B cell (primary cell): ENCODE measurements at regions not wholly inside any gene's neighbourhood (a gene's known extent, or its start where the extent isn't known, plus 50 kb on each side); places are given as distances from the start of the nearest gene placed in this dataset.

ENCODE experiments used
- ATAC-seq: fragments of 200-7000 bp; cut with Tn5 transposase; one replicate; pipeline ENCODE4 v1.10.0; 2021; ENCODE audit warnings: low read depth, mild to moderate bottlenecking, moderate number of reproducible peaks, moderate library complexity
- CTCF ChIA-PET: fragments of 350-600 bp; sonication (Branson Sonifier 250); formaldehyde crosslinking; loops from one replicate; lab custom pipeline; 2021; ENCODE audit warnings: antibody characterized with exemption, inconsistent platforms; lab: Charles Lee
- POLR2A ChIA-PET: fragments of 350-600 bp; sonication (Branson Sonifier 250); formaldehyde crosslinking; loops from one replicate; lab custom pipeline; 2021; ENCODE audit warnings: antibody characterized with exemption; lab: Charles Lee
- DNase-seq: peaks from one replicate; pipeline ENCODE4 v3.0.0; 2013
- H2AFZ ChIP-seq: 2 replicates; pipeline ENCODE4 v1.6.1; 2012; ENCODE audit warnings: mild to moderate bottlenecking, low read depth, low read length; ENCODE audit not compliant: insufficient read depth, poor library complexity, severe bottlenecking
- H3K27ac ChIP-seq, 2 donors: 1 replicate in 1 of 2; 2 replicates in 1 of 2; pipeline ENCODE4 v1.5.1; 2012 to 2013; ENCODE audit warnings: low read length in 2 of 2, mild to moderate bottlenecking in 2 of 2, moderate library complexity in 1 of 2
- H3K27me3 ChIP-seq, 4 experiments: fragments of 200-600 bp in 1 of 4; sonication (generic) in 1 of 4; replicated peaks in 1 of 4; 1 replicate in 2 of 4; 2 replicates in 2 of 4; pipeline versions ENCODE4 v1.6.1 to v1.7.0; 2013 to 2016; ENCODE audit warnings: low read length in 3 of 4, mild to moderate bottlenecking in 2 of 4, mixed read lengths in 1 of 4, moderate library complexity in 1 of 4; ENCODE audit not compliant: insufficient read depth in 4 of 4, control insufficient read depth in 3 of 4; ENCODE audit errors: control extremely low read depth in 1 of 4
- H3K36me3 ChIP-seq, 2 experiments: replicated peaks in 1 of 2; 1 replicate in 1 of 2; 2 replicates in 1 of 2; pipeline versions ENCODE4 v1.6.1 to v1.7.1; 2013; ENCODE audit warnings: low read length in 1 of 2; ENCODE audit not compliant: insufficient read depth in 2 of 2, control insufficient read depth in 1 of 2; ENCODE audit errors: control extremely low read depth in 1 of 2, extremely low read depth in 1 of 2
- H3K4me1 ChIP-seq, 2 donors: fragments of 200-600 bp in 1 of 2; sonication (generic) in 1 of 2; 1 replicate in 1 of 2; 2 replicates in 1 of 2; pipeline versions ENCODE4 v1.5.1 to v1.6.1; 2013 to 2017; ENCODE audit warnings: low read length in 2 of 2; ENCODE audit not compliant: control insufficient read depth in 2 of 2, insufficient read depth in 2 of 2
- H3K4me2 ChIP-seq: replicated peaks from 2 replicates; pipeline ENCODE3; 2012; ENCODE audit warnings: mild to moderate bottlenecking, low read depth, low read length; ENCODE audit not compliant: poor library complexity, severe bottlenecking
- H3K4me3 ChIP-seq, 5 experiments: fragments of 200-600 bp in 1 of 5; sonication (generic) in 1 of 5; 1 replicate in 3 of 5; 2 replicates in 2 of 5; pipeline versions ENCODE4 v1.5.1 to v1.7.0; 2011 to 2016; ENCODE audit warnings: low read length in 4 of 5, mild to moderate bottlenecking in 4 of 5, low read depth in 2 of 5, control low read depth in 1 of 5, moderate library complexity in 1 of 5; ENCODE audit not compliant: insufficient read depth in 1 of 5; ENCODE audit errors: control extremely low read depth in 1 of 5, extremely low read depth in 1 of 5
- H3K79me2 ChIP-seq: fragments of 200-600 bp; sonication (generic); one replicate; pipeline ENCODE4 v1.6.0; 2016; ENCODE audit warnings: low read length; ENCODE audit not compliant: control insufficient read depth, insufficient read depth
- H3K9ac ChIP-seq: fragments of 200-600 bp; sonication (generic); 2 replicates; pipeline ENCODE4 v1.6.1; 2017; ENCODE audit warnings: mild to moderate bottlenecking, low read length, moderate library complexity
- H3K9me3 ChIP-seq, 3 donors: one replicate each; pipeline versions ENCODE4 v1.6.1 to v1.7.1; 2013; ENCODE audit warnings: low read length in 2 of 3; ENCODE audit not compliant: control insufficient read depth in 2 of 3, insufficient read depth in 1 of 3; ENCODE audit errors: control extremely low read depth in 1 of 3
- H4K20me1 ChIP-seq: 2 replicates; pipeline ENCODE4 v1.6.0; 2012; ENCODE audit warnings: mild to moderate bottlenecking, low read length; ENCODE audit not compliant: insufficient read depth, control insufficient read depth, poor library complexity, severe bottlenecking
- H3K27ac Mint-ChIP-seq: one replicate; pipeline ENCODE4 v1.8.0; 2021; ENCODE audit warnings: mixed read lengths
- H3K27me3 Mint-ChIP-seq: one replicate; pipeline ENCODE4 v1.8.0; 2021; ENCODE audit warnings: mixed read lengths
- H3K4me1 Mint-ChIP-seq: one replicate; pipeline ENCODE4 v1.8.0; 2021; ENCODE audit warnings: mixed read lengths
- H3K4me3 Mint-ChIP-seq: one replicate; pipeline ENCODE4 v1.8.0; 2021; ENCODE audit warnings: mixed read lengths
- H3K9me3 Mint-ChIP-seq: one replicate; pipeline ENCODE4 v1.8.0; 2022; ENCODE audit warnings: mixed read lengths; ENCODE audit not compliant: insufficient read depth
- EZH2 ChIP-seq: IDR thresholded peaks from 2 replicates; pipeline ENCODE4 v1.6.1; 2012; ENCODE audit warnings: borderline replicate concordance, low read depth, mild to moderate bottlenecking, moderate library complexity, low read length; ENCODE audit not compliant: insufficient read depth, poor library complexity, severe bottlenecking
- WGBS: methylation state at CpG from one replicate; pipeline ENCODE4 v1.1.5; 2013; ENCODE audit warnings: missing lambda C conversion rate; ENCODE audit not compliant: insufficient coverage; 5-methylcytosine and 5-hydroxymethylcytosine counted together
- intact Hi-C: fragments of 100-400 bp; cut with micrococcal nuclease; formaldehyde crosslinking; loops from one replicate; pipeline ENCODE4 v1.10.0; 2022
- TF ChIP-seq, protein P1 (sequence below): fragments of 200-600 bp; IDR thresholded peaks from one replicate; pipeline ENCODE4 v1.8.0; 2022; ENCODE audit warnings: antibody characterized with exemption, mild to moderate bottlenecking

DNA sequence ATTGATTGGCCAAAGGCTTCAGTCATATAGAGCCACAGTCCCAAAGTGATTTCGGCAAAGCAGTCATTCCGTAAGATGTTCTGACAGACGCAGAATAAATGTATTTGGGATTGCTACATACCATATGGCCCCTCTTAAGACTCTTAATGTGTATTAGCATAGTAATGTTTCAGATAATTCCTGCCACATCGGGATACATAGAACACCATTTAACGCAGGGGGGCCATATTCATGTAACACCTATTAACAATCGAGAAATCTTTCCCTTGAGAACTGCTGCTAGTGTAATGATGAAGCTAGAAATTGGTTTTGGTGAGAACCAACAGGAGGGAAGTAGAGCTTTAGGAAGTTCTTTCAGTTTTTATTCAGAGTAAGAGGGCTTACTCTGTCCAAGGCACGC is 390.9 kb upstream of the SASH1 start:
- ATAC-seq (no peak), DNase-seq (no peak)
- Mint-ChIP-seq H3K27ac (no peak overlapping the region), H3K9me3 (no peaks in the 10 kb centered on the region), H3K4me3 (no peak overlapping the region), H3K4me1 (no peaks in the 10 kb centered on the region), H3K27me3 (no peaks in the 10 kb centered on the region)
- CTCF ChIA-PET, result no interaction called here
- Histone ChIP-seq H2AFZ (no peak overlapping the region), H3K4me2 (no peak overlapping the region), H4K20me1 (no peaks in the 10 kb centered on the region), H3K27ac (no peak overlapping the region), H3K4me1 (no peaks in the 10 kb centered on the region), H3K9me3 (no peaks in the 10 kb centered on the region), H3K4me3 (no peak overlapping the region), H3K27me3 (no peaks in the 10 kb centered on the region), H3K36me3 (no peaks in the 10 kb centered on the region), H3K9ac (no peak overlapping the region), H3K79me2 (no peaks in the 10 kb centered on the region)
- 86% methylated on average over 1 of the region's 7 CpGs for WGBS
- POLR2A ChIA-PET, result no interaction called here
- intact Hi-C loops, result no loop called here
- TF ChIP-seq, protein P1, sequence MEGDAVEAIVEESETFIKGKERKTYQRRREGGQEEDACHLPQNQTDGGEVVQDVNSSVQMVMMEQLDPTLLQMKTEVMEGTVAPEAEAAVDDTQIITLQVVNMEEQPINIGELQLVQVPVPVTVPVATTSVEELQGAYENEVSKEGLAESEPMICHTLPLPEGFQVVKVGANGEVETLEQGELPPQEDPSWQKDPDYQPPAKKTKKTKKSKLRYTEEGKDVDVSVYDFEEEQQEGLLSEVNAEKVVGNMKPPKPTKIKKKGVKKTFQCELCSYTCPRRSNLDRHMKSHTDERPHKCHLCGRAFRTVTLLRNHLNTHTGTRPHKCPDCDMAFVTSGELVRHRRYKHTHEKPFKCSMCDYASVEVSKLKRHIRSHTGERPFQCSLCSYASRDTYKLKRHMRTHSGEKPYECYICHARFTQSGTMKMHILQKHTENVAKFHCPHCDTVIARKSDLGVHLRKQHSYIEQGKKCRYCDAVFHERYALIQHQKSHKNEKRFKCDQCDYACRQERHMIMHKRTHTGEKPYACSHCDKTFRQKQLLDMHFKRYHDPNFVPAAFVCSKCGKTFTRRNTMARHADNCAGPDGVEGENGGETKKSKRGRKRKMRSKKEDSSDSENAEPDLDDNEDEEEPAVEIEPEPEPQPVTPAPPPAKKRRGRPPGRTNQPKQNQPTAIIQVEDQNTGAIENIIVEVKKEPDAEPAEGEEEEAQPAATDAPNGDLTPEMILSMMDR, result no peak
- TF ChIP-seq EZH2, result no peak

DNA sequence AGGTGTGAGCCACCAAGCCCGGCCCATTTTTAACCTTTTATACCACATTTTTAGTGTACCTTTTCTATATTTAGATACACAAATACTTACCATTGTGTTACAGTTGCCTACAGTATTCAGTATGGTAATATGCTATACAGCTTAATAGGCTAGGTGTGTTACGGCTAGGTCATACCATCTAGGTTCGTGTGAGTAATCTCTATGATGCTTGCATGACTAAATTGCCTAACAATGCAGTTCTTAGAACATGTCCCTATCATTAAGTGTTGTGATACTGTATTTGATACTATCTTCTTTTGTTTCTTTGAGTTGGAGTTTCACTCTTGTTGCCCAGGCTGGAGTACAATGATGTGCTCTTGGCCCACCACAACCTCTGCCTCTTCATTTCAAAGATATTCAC is 387.7 kb upstream of the SASH1 start:
- CTCF ChIA-PET, result no interaction called here
- no peak overlapping the region for H3K27ac ChIP-seq
- no peak for ATAC-seq
- H3K9ac ChIP-seq, result no peak overlapping the region
- POLR2A ChIA-PET, result no interaction called here
- no peak for DNase-seq
- no peaks in the 10 kb centered on the region for H3K9me3 Mint-ChIP-seq
- intact Hi-C loops, result no loop called here
- no peaks in the 10 kb centered on the region for H3K4me1 Mint-ChIP-seq
- H3K9me3 ChIP-seq, result no peaks in the 10 kb centered on the region
- no peak overlapping the region for H3K4me3 Mint-ChIP-seq
- H3K27ac Mint-ChIP-seq, result no peak overlapping the region
- H3K4me2 ChIP-seq, result no peak overlapping the region
- H3K36me3 ChIP-seq, result no peaks in the 10 kb centered on the region
- no peaks in the 10 kb centered on the region for H3K79me2 ChIP-seq
- WGBS, result no CpG with 5 or more reads among the region's 3 CpGs
- TF ChIP-seq, protein P1, result no peak
- H3K27me3 ChIP-seq, result no peaks in the 10 kb centered on the region
- no peak overlapping the region for H2AFZ ChIP-seq
- no peaks in the 10 kb centered on the region for H4K20me1 ChIP-seq
- H3K27me3 Mint-ChIP-seq, result no peaks in the 10 kb centered on the region
- H3K4me3 ChIP-seq, result no peak overlapping the region
- H3K4me1 ChIP-seq, result no peaks in the 10 kb centered on the region
